IMR-90 (cell line): ENCODE measurements at regions not wholly inside any gene's neighbourhood (a gene's known extent, or its start where the extent isn't known, plus 50 kb on each side); places are given as distances from the start of the nearest gene placed in this dataset.

ENCODE experiments used
- ATAC-seq: fragments of 200-7000 bp; cut with Tn5 transposase; 2 replicates; pipeline ENCODE4 v1.9.1; 2020; ENCODE audit warnings: low read depth, mild to moderate bottlenecking, moderate library complexity
- BruUV-seq: library from RNA; stranded (reverse); fragments of 400-500 nt; replicated peaks from 2 replicates; lab custom pipeline; 2021; lab: Mats Ljungman, UMichigan
- CTCF ChIA-PET: fragments of 300-600 bp; formaldehyde crosslinking; extraction: SDS; loops from one replicate; lab custom pipeline; 2021; ENCODE audit warnings: antibody characterized with exemption; lab: Yijun Ruan, JAX
- POLR2A ChIA-PET: fragments of 300-600 bp; sonication (Branson Sonifier 250); formaldehyde crosslinking; loops from one replicate; lab custom pipeline; 2022; ENCODE audit warnings: antibody characterized with exemption; ENCODE audit not compliant: unreplicated experiment; lab: Charles Lee
- DNase-seq: peaks from one replicate; pipeline ENCODE4 v3.0.0; 2013
- H2AFZ ChIP-seq: replicated peaks from 2 replicates; pipeline ENCODE3; 2013; ENCODE audit warnings: low read length, mild to moderate bottlenecking; ENCODE audit not compliant: poor library complexity
- H2AK5ac ChIP-seq: 2 replicates; pipeline ENCODE4 v1.6.1; 2013; ENCODE audit warnings: low read depth, low read length, inconsistent platforms
- H2AK9ac ChIP-seq: replicated peaks from 2 replicates; pipeline ENCODE3; 2013; ENCODE audit warnings: mild to moderate bottlenecking, low read depth, low read length, moderate library complexity; ENCODE audit not compliant: poor library complexity
- H2BK120ac ChIP-seq: 2 replicates; pipeline ENCODE4 v1.6.1; 2013; ENCODE audit warnings: low read depth, low read length, inconsistent platforms
- H2BK15ac ChIP-seq: 3 replicates; pipeline ENCODE4 v1.6.1; 2013; ENCODE audit warnings: low read depth, low read length, inconsistent platforms
- H2BK20ac ChIP-seq: 2 replicates; pipeline ENCODE4 v1.6.1; 2013; ENCODE audit warnings: low read depth, mild to moderate bottlenecking, inconsistent platforms, low read length, moderate library complexity
- H2BK5ac ChIP-seq: 2 replicates; pipeline ENCODE4 v1.6.1; 2013; ENCODE audit warnings: mild to moderate bottlenecking, low read depth, low read length, inconsistent platforms; ENCODE audit not compliant: poor library complexity, severe bottlenecking
- H3K14ac ChIP-seq: replicated peaks from 2 replicates; pipeline ENCODE4 v1.6.1; 2013; ENCODE audit warnings: low read depth, low read length, inconsistent platforms
- H3K18ac ChIP-seq: 2 replicates; pipeline ENCODE4 v1.6.1; 2013; ENCODE audit warnings: low read depth, low read length, control low read depth
- H3K23ac ChIP-seq: 2 replicates; pipeline ENCODE4 v1.6.1; 2013; ENCODE audit warnings: low read depth, low read length, inconsistent platforms
- H3K27ac ChIP-seq: 2 replicates; pipeline ENCODE4 v1.5.1; 2013; ENCODE audit warnings: mild to moderate bottlenecking, control low read depth, low read length; ENCODE audit not compliant: insufficient read depth
- H3K27me3 ChIP-seq: 2 replicates; pipeline ENCODE4 v1.6.1; 2013; ENCODE audit warnings: low read length; ENCODE audit not compliant: control insufficient read depth, insufficient read depth
- H3K36me3 ChIP-seq: 2 replicates; pipeline ENCODE4 v1.6.1; 2013; ENCODE audit warnings: low read length, mixed read lengths; ENCODE audit not compliant: control insufficient read depth, insufficient read depth
- H3K4ac ChIP-seq: 2 replicates; pipeline ENCODE4 v1.6.1; 2013; ENCODE audit warnings: low read depth, low read length, inconsistent platforms
- H3K4me1 ChIP-seq: 2 replicates; pipeline ENCODE4 v1.6.1; 2013; ENCODE audit warnings: low read length, mixed read lengths; ENCODE audit not compliant: control insufficient read depth, insufficient read depth
- H3K4me2 ChIP-seq: 2 replicates; pipeline ENCODE4 v1.6.1; 2013; ENCODE audit warnings: low read depth, mild to moderate bottlenecking, control low read depth, low read length, moderate library complexity
- H3K4me3 ChIP-seq: 2 replicates; pipeline ENCODE4 v1.5.1; 2013; ENCODE audit warnings: low read depth, mild to moderate bottlenecking, control low read depth, low read length, moderate library complexity; ENCODE audit not compliant: insufficient read depth
- H3K56ac ChIP-seq: 2 replicates; pipeline ENCODE4 v1.6.1; 2013; ENCODE audit warnings: low read length, inconsistent platforms; ENCODE audit not compliant: insufficient read depth; ENCODE audit errors: extremely low read depth
- H3K79me1 ChIP-seq, 2 experiments: 2 replicates each; pipeline ENCODE4 v1.6.1; 2013; ENCODE audit warnings: low read length in 2 of 2, inconsistent platforms in 1 of 2, low read depth in 1 of 2
- H3K9ac ChIP-seq: 2 replicates; pipeline ENCODE4 v1.6.1; 2013; ENCODE audit warnings: low read depth, low read length, control low read depth
- H3K9me1 ChIP-seq: 2 replicates; pipeline ENCODE4 v1.6.1; 2013; ENCODE audit warnings: low read length, inconsistent platforms; ENCODE audit not compliant: insufficient read depth
- H3K9me3 ChIP-seq: 2 replicates; pipeline ENCODE4 v1.6.1; 2013; ENCODE audit warnings: low read length; ENCODE audit not compliant: control insufficient read depth, insufficient read depth
- H4K20me1 ChIP-seq: 2 replicates; pipeline ENCODE4 v1.6.1; 2013; ENCODE audit warnings: low read length, inconsistent platforms; ENCODE audit not compliant: insufficient read depth
- H4K5ac ChIP-seq: 2 replicates; pipeline ENCODE4 v1.6.1; 2013; ENCODE audit warnings: mild to moderate bottlenecking, low read depth, low read length, control low read depth
- H4K8ac ChIP-seq, 2 experiments: 2 replicates each; pipeline ENCODE4 v1.6.1; 2013; ENCODE audit warnings: low read depth in 2 of 2, low read length in 2 of 2, control low read depth in 1 of 2, inconsistent platforms in 1 of 2
- H4K91ac ChIP-seq: 2 replicates; pipeline ENCODE4 v1.6.1; 2013; ENCODE audit warnings: low read depth, low read length, inconsistent platforms; ENCODE audit not compliant: insufficient read depth
- BHLHE40 ChIP-seq: fragments of 150-350 bp; IDR thresholded peaks from 2 replicates; pipeline ENCODE4 v1.6.1; 2016; ENCODE audit warnings: mild to moderate bottlenecking, low read depth, low read length
- CEBPB ChIP-seq: IDR thresholded peaks from 2 replicates; pipeline ENCODE4 v1.6.1; 2012; ENCODE audit warnings: low read depth, low read length, improper control_type of control experiment
- MAFK ChIP-seq: IDR thresholded peaks from 2 replicates; pipeline ENCODE4 v1.6.1; 2012; ENCODE audit warnings: low read depth, low read length, improper control_type of control experiment
- MXI1 ChIP-seq: IDR thresholded peaks from 2 replicates; pipeline ENCODE4 v1.6.1; 2012; ENCODE audit warnings: low read depth, mild to moderate bottlenecking, low read length, moderate library complexity, borderline replicate concordance
- NFE2L2 ChIP-seq: fragments of 150-350 bp; IDR thresholded peaks from 2 replicates; pipeline ENCODE4 v1.6.1; 2016; ENCODE audit warnings: low read depth, mild to moderate bottlenecking, low read length
- POLR2A ChIP-seq: IDR thresholded peaks from 2 replicates; pipeline ENCODE4 v1.6.1; 2012; ENCODE audit warnings: mild to moderate bottlenecking, low read depth, low read length
- RAD21 ChIP-seq: IDR thresholded peaks from 2 replicates; pipeline ENCODE4 v1.6.1; 2012; ENCODE audit warnings: low read length, improper control_type of control experiment
- RFX5 ChIP-seq: IDR thresholded peaks from 2 replicates; pipeline ENCODE4 v1.8.0; 2012; ENCODE audit warnings: low read depth, mild to moderate bottlenecking, low read length, moderate library complexity
- SMC3 ChIP-seq: fragments of 150-350 bp; IDR thresholded peaks from 2 replicates; pipeline ENCODE4 v1.6.1; 2016; ENCODE audit warnings: low read depth, mild to moderate bottlenecking, antibody characterized with exemption, low read length, moderate library complexity
- USF2 ChIP-seq: fragments of 150-350 bp; IDR thresholded peaks from 2 replicates; pipeline ENCODE4 v1.6.1; 2017; ENCODE audit warnings: mild to moderate bottlenecking, antibody characterized with exemption, low read length, low read depth
- WGBS, 2 experiments: methylation state at CpG; one replicate each; pipeline versions ENCODE4 v1.1.5 to v1.1.7; 2013; ENCODE audit warnings: missing lambda C conversion rate in 2 of 2; ENCODE audit not compliant: insufficient read length in 1 of 2; ENCODE audit errors: extremely low coverage in 2 of 2; 5-methylcytosine and 5-hydroxymethylcytosine counted together
- dilution Hi-C: fragments of 300-500 bp; cut with HindIII; formaldehyde crosslinking; loops from one replicate; pipeline ENCODE4 v1.14.3; 2018; ENCODE audit warnings: low sequenced_read_pairs; ENCODE audit not compliant: unreplicated experiment
- in situ Hi-C: fragments of 300-500 bp; cut with MboI; formaldehyde crosslinking; loops from 3 replicates; pipeline ENCODE4 v1.14.3; 2019; ENCODE audit warnings: low sequenced_read_pairs, inconsistent platforms, mixed read lengths
- intact Hi-C: fragments of 100-400 bp; cut with micrococcal nuclease; formaldehyde crosslinking; loops from 2 replicates; pipeline ENCODE4 v1.10.0; 2022

GRCh38 chr12:118589162-118589561 lies 212.8 kb downstream of the SUDS3 start:
- dilution Hi-C loops, result no loop called here
- CTCF ChIA-PET, result no interaction called here
- H3K9me1 ChIP-seq, result no peaks in the 10 kb centered on the region
- POLR2A ChIA-PET, result no interaction called here
- no peak overlapping the region for H2AK5ac ChIP-seq
- no peak overlapping the region for H3K56ac ChIP-seq
- H3K4ac ChIP-seq, result no peak overlapping the region
- H3K9me3 ChIP-seq, result peaks cover 22% of the 10 kb centered on the region
- no peak overlapping the region for H2BK120ac ChIP-seq
- no peak overlapping the region for H4K5ac ChIP-seq
- H2BK5ac ChIP-seq, result no peak overlapping the region
- H4K20me1 ChIP-seq, result no peaks in the 10 kb centered on the region
- TF ChIP-seq RAD21, result no peak
- TF ChIP-seq SMC3, result no peak
- no peak for TF ChIP-seq MAFK
- TF ChIP-seq CEBPB, result no peak
- no peak for TF ChIP-seq NFE2L2
- TF ChIP-seq BHLHE40, result no peak
- TF ChIP-seq POLR2A, result no peak
- no peak for TF ChIP-seq USF2
- no peak for TF ChIP-seq MXI1
- no peak for TF ChIP-seq RFX5
- no peak overlapping the region for H4K91ac ChIP-seq
- no peak overlapping the region for H2BK20ac ChIP-seq
- H3K4me3 ChIP-seq, result no peak overlapping the region
- H3K36me3 ChIP-seq, result no peaks in the 10 kb centered on the region
- no peak overlapping the region for H3K18ac ChIP-seq
- H3K14ac ChIP-seq, result no peak overlapping the region
- BruUV-seq, result no TSS peak
- H2BK15ac ChIP-seq, result no peak overlapping the region
- H3K23ac ChIP-seq, result no peak overlapping the region
- H3K27ac ChIP-seq, result no peak overlapping the region
- H3K4me2 ChIP-seq, result no peak overlapping the region
- no peaks in the 10 kb centered on the region for H3K79me1 ChIP-seq
- ATAC-seq (no peak), DNase-seq (no peak)
- no peak overlapping the region for H2AK9ac ChIP-seq
- WGBS, 2 experiments, result no CpG with 5 or more reads among the region's 1 CpG
- H2AFZ ChIP-seq, result no peak overlapping the region
- H3K4me1 ChIP-seq, result no peaks in the 10 kb centered on the region
- in situ Hi-C loops, result no loop called here
- intact Hi-C loops, result no loop called here
- no peak overlapping the region for H4K8ac ChIP-seq
- H3K9ac ChIP-seq, result no peak overlapping the region
- H3K27me3 ChIP-seq, result no peaks in the 10 kb centered on the region
